Activated effector memory CD4-positive, alpha-beta T cell treated with anti-CD3 and anti-CD28 coated beads, Interleukin-2, amount 50 U/mL, for 16 hours (primary cell): ENCODE measurements at regions not wholly inside any gene's neighbourhood (a gene's known extent, or its start where the extent isn't known, plus 50 kb on each side); places are given as distances from the start of the nearest gene placed in this dataset.
"Not testable (repeated sequence)": the region's sequence is repeated elsewhere in the genome, so short reads cannot be mapped to it uniquely, and the experiment has no call there.

ENCODE experiments used
- DNase-seq: peaks from one replicate; pipeline ENCODE4 v3.0.0-alpha.2; 2020

DNA sequence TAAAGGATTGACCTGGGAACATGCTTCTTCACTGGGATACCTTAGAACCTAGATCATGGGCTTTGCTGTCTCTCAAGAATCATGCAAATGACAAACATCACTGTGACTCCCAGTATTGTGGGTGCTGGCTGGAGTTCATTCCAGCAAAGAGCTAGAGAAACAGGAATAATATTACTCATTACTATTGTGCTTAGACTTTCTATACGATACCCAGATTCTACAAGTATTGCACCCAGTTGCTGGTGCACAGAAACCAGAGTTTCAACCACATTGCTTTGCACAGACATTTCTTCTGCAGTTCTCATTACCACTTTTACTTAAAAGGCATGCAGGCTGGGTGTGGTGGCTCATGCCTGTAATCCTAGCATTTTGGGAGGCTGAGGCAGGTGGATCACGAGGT, 220.4 kb upstream of the ZNF217 start:
- no peak for DNase-seq

DNA sequence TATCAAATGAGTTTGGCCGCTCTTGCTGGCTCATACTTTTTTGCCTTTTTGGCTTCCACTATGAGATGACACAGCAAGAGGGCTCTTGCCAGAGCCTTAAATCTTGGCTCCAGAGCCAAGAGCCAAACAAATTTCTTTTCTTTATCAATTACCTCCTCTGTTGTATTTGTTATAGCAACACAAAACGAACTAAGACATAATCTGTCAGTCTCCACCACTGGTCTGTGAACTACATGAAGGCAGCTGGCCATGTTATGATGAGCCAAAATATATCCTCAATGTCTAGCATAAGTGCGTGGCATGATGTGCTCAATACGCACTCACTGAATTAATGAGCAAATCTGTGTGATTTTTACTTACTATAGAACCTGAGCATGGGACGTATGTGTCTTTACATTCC, 220.0 kb upstream of the ZNF217 start:
- DNase-seq = no peak

DNA sequence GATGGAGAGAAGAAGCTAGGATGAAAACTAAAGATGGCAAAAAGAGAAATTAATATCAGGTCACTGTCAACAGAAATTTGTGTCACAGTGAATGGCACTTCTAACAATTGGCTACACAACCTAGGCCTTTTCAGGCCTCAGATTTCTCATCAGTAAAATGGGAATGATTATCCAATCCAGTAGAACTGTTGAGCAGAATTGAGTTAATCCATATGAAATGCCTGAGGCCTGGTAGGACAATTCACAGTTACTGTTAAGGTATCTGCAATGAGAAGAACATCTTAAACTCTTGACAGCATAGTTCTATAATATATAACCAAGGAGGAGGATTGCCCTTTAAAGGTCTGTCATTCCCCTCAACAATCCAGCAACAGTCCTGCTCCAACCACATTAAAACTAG, 217.9 kb upstream of the ZNF217 start:
- no peak for DNase-seq

DNA sequence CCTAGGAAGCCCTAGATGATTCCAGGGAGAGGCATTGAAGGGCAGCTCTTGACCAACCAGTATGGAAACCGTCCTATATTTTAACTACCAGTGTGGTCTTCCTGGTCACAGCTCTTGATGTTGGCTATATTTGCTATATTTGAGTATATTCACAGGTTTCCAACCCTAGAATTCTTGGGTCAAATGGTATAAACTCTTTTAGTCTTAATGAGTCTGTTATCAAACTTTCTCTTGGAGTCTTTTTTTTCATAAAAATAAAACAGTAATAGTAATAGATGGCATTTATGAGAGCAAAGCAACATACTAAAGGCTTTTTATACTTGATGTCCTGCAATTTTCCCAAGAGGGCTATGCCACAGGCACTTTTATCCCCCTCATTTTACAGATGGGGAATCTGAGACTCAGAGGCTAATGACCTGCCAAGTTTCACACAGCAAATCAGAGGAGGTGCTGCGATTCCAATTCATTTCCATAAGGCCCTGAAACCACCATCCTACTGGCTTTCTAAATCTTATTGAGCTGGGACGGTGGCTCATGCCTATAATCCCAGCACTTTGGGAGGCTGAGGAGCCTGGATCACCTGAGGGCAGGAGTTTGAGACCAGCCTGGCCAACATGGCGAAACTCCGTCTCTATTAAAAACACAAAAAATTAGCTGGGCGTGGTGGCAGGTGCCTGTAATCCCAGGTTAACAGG, 217.2 kb upstream of the ZNF217 start:
- DNase-seq = no peak

DNA sequence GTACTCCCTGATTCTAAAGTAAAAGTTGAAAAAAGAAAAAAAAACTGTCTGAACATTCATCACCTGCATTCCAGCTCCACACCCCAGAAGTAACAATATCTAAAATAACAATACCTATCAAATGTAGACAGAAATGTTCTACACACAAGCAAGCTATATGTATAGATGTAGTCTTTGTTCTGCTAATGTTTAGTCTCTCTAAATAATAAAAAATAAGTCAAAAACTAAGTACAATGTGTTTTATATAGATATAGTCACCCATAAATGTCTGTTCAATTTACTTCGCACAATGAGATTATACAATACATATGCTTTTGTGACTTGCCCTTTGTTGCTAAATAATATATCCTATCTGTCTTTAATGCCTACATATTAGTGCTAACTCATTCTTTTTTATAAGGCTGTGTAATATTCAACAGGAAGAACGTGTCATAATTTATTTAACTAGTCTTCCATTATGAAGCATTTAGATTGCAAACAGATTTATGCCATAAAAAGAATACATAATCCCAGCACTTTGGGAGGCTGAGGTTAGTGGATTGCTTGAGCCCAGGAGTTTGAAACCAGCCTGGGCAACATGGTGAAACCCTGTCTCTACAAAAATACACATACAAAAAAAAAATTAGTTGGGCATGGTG, 216.2 kb upstream of the ZNF217 start:
- DNase-seq = no peak

DNA sequence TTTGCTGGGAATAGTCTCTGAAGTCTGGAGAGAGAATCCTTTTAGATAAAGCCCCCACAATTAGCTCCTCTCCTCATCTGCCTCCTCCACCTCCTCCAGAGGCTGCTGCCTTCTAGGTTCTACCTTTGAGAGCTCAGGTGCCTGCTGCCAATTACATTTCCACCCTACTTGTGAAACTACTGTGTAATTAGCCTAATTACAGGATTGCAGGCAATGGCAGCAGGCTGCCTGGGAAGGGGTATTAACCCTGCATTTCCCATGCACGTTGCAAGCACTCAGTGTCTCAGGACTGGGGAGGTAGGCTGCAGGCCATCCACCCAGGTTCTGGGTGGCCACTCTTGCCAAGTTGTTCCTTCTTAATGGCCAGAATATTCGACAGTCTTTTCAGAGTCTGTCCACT, 215.6 kb upstream of the ZNF217 start:
- DNase-seq = no peak

DNA sequence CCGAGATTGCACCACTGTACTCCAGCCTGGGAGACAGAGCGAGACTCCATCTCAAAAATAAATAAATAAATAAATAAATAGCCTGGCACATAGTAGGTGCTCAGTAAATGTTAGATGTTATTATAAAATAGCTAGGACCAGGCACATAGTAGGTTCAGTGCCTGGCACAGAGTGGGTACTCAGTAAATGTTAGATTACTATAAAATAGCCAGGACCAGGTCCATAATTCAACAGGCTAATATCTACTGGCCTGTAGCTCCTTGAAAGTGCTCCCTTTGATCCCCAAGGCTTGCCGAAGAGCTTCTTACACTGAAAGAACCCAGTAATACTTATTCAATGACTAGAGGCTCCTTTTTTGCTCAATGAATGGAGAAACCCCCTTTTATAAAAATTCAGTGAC, 215.1 kb upstream of the ZNF217 start:
- no peak for DNase-seq

DNA sequence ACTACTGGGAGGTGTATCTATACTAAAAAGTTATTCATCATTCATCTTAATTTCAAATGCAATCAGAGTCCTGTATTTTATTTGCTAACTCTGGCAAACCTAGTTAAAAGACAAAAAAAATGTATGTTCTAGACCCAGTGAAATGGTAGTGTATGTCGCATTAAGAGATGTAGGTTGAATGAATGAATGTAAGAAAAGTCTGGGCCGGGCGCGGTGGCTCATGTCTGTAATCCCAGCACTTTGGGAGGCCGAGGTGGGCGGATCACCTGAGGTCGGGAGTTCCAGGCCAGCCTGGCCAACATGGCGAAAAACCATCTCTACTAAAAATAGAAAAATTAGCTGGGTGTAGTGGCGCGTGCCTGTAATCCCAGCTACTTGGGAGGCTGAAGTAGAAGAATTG, 214.7 kb upstream of the ZNF217 start:
- DNase-seq = not testable (repeated sequence)

DNA sequence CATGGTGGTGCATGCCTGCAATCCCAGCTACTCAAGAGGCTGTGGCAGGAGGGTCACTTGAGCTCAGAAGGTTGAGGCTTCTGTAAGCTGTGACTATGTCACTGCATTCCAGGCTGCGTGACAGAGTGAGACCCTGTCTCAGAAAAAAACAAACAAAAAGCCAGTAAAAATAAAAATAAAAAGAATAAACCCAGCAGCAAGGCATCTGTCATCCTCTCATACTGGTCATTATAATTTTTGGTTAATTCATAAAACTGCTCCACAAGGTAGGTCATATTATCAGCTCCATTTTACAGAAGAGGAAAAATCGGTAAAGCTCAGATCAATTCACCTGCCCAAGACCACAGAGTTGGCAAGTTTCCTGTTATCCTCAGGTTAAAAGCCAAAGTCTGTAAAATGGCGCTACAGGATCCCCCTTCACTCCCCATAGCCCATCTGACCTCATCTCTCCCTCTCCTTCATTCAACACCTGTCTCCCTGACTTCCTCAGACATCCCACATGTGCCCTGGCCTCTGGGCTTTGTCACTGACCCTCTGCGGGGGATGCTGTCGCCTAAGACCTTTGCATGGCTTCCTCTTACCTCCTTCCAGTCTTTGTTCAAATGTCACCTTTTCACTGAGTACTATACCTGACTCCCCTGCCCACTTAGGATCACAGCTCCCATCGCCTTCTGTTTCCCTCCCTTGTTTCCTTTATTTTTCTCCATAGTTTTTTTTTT, 213.2 kb upstream of the ZNF217 start:
- no peak for DNase-seq

DNA sequence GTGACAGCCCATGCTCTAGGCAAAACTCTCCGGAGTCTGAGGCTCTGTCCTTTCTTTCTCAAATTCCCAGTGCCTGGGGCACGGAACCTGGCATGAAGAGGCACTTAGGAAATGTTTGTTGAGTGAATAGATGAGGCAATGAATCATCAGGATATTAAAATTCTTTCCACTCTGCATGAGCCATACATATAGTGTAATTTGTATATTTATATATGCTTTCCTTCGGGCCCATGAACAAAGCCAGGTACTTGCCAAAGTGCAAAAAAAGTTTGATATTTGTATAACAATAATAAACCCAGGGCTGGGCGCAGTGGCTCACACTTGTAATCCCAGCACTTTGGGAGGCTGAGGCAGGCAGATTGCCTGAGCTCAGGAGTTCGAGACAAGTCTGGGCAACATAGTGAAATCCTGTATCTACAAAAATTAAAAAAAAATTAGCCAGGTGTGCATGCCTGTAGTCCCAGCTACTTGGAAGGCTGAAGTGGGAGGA, 212.3 kb upstream of the ZNF217 start:
- no peak for DNase-seq

DNA sequence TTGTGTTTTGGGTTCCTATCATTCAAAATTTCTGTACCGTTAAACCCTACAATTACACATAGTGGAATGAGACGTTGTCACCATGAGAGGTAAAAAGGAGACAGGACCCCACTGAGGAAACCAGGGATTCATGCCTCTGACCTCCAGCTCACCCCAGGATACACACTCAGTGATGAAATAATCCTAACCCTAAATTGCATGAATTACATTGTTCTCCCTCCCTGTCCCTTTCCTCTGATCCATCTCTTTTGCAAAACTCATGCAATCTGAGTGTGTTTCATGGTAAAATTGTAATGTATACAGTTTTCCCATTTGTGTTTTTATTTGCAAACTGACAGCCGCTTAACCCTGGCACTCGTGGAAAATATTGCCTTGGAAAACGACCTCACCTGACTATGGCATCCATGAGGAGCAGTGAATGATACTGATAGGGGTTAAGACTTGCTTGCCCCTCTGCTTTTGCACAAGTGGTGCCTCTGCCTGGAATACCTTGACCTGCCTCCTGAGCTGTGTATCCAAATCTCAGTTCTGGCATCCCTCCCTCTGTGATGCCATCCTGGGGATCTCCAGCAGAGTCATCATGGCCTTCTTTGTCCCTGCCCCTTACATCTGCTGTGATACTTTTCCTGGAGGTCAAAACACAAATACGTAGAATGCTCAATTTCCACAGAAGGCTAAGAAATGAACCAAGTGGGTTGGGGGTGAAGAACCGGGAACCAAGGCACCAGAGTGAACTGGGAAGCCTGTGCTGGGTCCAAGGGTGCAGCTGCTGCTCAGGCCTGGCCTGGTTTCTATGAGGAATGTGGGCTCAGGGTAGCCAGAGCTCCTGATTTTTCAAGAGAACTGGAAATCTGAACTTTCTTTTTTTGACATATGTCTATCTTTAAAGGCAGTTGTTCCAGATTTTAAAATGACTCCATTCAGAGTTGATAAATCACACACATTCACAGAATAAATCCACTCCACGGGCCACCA, 211.6 kb upstream of the ZNF217 start:
- DNase-seq = no peak

DNA sequence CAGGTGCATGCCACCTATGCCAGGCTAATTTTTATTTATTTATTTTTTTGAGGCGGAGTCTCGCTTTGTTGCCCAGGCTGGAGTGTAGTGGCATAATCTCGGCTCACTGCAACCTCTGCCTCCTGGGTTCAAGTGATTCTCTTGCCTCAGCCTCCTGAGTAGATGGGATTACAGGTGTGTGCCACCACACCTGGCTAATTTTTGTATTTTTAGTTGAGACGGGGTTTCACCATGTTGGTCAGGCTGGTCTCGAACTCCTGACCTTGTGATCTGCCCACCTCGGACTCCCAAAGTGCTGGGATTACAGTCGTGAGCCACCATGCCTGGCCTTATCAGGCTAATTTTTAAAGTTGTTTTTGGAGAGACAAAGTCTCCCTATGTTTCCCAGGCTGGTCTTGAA, 210.7 kb upstream of the ZNF217 start:
- not testable (repeated sequence) for DNase-seq

DNA sequence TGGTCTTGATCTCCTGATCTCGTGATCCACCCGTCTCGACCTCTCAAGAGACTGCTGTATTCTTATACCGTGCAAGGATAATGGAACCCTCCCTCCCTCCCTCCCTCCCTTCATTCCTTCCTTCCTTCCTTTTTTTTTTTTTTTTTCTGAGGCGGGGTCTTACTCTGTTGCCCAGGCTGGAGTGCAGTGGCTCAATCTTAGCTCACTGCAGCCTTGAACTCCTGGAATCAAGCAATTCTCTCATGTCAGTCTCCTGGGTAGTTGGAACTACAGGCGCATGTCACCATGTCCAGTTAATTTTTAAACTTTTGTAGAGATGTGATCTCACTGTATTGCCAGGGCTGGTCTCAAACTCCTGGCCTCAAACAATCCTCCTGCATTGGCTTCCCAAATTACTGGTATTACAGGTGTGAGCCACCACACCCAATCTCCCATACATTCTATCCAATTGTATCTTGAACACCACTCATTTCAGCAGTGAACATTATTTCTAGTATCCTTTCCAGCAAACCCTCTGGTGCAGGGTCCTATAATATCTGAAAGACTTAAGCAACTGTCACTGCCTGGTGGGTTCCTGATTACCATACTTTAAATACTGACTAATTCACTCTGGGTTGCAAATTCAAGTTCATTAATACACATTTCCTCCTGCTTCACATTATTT, 210.0 kb upstream of the ZNF217 start:
- DNase-seq = no peak

DNA sequence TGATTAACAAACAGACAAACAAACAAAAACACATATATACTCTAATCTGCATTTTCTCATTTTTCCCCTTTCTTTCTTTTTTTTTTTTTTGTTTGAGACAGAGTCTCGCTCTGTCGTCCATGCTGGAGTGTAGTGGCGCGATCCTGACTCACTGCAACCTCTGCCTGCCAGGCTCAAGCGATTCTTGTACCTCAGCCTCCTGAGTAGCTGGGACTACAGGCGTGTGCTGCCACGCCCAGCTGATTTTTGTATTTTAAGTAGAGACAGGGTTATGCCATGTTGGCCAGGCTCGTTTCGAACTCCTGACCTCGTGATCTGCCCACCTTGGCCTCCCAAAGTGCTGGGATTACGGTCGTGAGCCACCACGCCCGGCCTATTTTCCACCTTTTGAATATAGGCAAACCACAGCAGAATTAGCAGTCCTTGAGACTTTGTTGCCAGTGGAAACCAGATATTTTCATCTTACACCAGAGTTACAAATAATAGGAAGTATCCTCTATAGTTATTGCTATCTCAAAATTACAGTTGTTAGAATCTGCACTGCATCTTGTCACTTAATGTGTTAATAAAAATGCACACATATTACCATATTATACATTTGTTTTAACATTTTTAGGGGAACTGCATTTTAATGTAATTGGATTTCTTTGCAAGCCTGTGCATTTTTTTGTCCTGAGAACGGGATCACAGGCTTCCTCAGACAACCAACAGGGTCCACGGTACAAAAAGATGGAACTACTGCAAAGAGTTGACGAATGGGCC, 208.2 kb upstream of the ZNF217 start:
- no peak for DNase-seq

DNA sequence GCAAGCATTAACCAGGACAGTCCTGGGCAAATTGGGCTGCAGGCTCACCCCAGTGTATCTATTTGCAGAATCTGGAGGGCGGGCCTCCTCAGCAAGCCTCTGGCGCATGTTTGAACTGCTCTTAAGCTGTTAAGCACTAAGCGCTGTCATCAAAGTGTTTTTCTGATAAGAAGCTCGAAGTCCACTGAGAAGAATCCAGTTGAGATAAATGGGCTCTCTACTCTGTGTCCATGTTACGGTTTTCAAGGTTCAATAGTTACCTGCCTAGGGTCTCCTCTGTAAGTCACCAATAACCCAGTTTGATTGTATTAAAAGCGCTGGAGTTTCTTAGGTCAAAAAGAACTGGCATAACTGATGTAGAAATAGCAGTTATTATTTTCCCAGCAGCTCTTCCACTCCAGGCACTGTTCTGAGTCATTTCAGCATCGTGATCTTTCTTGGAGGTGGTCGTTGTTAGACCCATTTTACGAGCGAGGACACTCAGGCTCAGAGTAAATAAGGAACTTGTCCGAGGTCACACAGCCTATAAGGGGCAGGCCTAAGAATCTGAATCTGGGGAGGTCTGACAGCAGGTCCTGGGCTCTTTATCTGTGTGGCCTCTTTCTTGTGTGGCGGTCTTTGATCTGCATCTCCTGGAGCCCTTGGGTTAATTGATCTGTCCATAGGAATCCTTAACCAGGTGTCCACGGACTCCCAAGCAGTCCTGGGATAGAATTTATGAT, 207.4 kb upstream of the ZNF217 start:
- DNase-seq = no peak

DNA sequence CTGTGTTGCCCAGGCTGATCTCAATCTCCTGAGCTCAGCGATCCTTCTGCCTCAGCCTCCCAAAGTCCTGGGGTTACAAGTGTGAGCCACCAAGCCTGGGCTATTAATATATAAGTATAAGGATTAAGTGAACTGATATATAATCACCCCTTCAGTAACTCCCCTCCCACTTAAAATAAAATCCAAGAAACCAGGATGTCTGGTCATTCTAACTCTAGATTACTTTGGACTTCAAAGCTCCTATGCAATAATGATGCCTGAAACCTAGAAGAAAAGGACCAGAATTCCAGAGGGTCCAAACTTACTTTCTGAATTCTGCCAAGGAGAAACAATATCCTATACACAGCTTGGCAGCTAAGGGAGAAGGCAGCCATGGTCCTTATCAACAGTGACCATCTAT, 206.8 kb upstream of the ZNF217 start:
- DNase-seq = no peak

DNA sequence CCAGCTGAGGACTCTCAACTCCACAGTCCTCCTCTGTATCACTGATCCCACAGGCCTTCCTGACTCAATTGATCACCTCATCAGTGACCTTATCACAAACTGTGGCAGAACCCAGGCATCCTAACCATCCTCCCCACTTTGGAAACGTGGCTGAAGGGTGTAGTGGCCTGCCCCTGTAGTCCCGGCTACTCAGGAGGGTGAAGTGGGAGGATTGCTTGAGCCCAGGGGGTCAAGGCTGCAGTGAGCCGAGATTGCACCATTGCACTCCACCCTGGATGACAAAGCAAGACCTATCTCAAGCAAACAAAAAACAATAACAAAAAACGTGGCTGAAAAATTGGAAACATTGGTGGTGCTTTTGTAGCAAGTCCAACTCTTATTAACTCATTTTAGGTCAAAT, 203.4 kb upstream of the ZNF217 start:
- DNase-seq = no peak

DNA sequence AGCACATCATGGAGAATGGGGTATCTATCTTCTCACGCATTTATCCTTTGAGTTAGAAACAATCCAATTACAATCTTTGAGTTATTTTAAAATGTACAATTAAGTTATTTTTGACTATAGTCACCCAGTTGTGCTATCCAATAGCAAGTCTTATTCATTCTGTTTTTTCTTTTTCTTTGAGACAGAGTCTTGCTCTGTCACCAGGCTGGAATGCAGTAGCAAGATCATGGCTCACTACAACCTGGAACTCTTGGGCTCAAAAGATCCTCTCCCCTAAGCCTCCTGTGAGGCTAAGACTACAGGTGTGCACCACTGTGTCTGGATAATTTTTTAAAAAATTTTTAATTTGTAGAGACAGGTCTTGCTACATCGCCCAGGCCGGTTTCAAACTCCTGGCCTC, 201.5 kb upstream of the ZNF217 start:
- DNase-seq = no peak

DNA sequence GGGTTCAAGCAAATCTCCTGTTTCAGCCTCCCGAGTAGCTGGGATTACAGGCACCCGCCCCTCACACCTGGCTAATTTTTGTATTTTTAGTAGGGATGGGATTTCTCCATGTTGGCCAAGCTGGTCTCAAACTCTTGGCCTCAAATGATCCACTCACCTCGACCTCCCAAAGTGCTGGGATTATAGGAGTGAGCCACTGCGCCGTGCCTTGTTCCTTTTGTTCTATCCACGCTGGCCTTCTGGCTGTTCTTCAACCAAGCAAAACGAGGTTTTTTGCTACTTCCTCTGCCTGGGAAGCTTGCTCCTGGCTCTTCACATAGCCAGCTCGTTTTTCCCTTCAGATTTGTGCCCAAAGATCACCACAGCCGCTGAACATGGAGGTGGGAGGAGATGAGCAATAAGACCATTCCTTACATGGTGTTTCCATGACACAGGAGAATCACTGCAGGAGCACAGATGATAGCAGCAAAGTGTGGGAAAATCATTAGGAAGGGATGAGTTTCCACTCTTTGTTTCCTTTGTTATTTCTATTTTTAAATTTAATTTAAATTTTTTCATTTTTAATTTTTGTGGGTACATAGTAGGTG, 201.0 kb upstream of the ZNF217 start:
- no peak for DNase-seq

DNA sequence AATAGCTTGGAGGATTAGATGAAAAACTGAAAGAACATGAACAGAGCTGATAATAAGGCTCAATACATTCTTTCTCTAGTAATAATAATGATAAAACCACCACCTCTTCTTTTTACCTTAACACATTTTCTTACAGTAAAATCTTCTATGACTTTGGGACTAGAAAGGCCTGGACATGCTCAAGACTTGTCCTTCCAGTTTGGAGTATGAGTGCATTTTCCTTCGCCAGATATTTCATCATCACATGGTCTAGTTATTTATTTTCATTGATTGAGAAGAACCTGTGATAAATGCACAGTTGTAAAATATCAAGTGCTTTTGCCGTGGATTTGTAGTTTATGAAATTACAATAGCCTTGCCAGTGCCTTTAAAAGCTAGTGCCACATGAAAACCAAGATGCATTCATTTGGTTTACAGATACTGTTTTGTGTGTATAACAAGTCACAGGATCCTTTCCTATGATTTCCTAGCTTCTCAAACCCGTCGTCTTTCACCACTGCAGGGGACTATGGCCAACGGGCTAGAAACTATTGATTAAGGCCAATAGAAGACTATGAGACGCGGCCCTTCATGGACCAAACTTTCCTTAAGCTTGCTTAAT, 200.2 kb upstream of the ZNF217 start:
- DNase-seq = no peak
